Activated CD8-positive, alpha-beta T cell treated with anti-CD3 and anti-CD28 coated beads for 36 hours (primary cell): ENCODE measurements at regions not wholly inside any gene's neighbourhood (a gene's known extent, or its start where the extent isn't known, plus 50 kb on each side); places are given as distances from the start of the nearest gene placed in this dataset.

Experiments
- ATAC-seq: fragments of 200-7000 bp; cut with Tn5 transposase; one replicate; pipeline ENCODE4 v1.10.0; 2021; ENCODE audit warnings: mild to moderate bottlenecking, moderate library complexity
- CTCF ChIA-PET: fragments of 350-600 bp; sonication (Branson Sonifier 250); formaldehyde crosslinking; loops from one replicate; lab custom pipeline; 2021; ENCODE audit warnings: antibody characterized with exemption; lab: Charles Lee
- POLR2A ChIA-PET: fragments of 350-600 bp; sonication (Branson Sonifier 250); formaldehyde crosslinking; loops from one replicate; lab custom pipeline; 2021; ENCODE audit warnings: antibody characterized with exemption; lab: Charles Lee
- DNase-seq: peaks from one replicate; pipeline ENCODE4 v3.0.0-alpha.2; 2020
- H3K27ac Mint-ChIP-seq: one replicate; pipeline ENCODE4 v1.8.0; 2021; ENCODE audit warnings: mild to moderate bottlenecking, mixed read lengths
- H3K27me3 Mint-ChIP-seq: one replicate; pipeline ENCODE4 v1.8.0; 2021; ENCODE audit warnings: mixed read lengths
- H3K36me3 Mint-ChIP-seq: one replicate; pipeline ENCODE4 v1.8.0; 2021; ENCODE audit warnings: low read depth, mixed read lengths
- H3K4me1 Mint-ChIP-seq: one replicate; pipeline ENCODE4 v1.8.0; 2021; ENCODE audit warnings: low read depth, mixed read lengths
- H3K4me3 Mint-ChIP-seq: one replicate; pipeline ENCODE4 v1.8.0; 2021; ENCODE audit warnings: mild to moderate bottlenecking, moderate library complexity, mixed read lengths
- H3K9me3 Mint-ChIP-seq: one replicate; pipeline ENCODE4 v1.8.0; 2021; ENCODE audit warnings: mixed read lengths
- intact Hi-C: fragments of 100-400 bp; cut with micrococcal nuclease; formaldehyde crosslinking; loops from one replicate; pipeline ENCODE4 v1.10.0; 2022
- TF ChIP-seq, protein P1 (sequence below): fragments of 200-600 bp; IDR thresholded peaks from one replicate; pipeline ENCODE4 v1.8.0; 2022; ENCODE audit warnings: antibody characterized with exemption, mild to moderate bottlenecking

DNA sequence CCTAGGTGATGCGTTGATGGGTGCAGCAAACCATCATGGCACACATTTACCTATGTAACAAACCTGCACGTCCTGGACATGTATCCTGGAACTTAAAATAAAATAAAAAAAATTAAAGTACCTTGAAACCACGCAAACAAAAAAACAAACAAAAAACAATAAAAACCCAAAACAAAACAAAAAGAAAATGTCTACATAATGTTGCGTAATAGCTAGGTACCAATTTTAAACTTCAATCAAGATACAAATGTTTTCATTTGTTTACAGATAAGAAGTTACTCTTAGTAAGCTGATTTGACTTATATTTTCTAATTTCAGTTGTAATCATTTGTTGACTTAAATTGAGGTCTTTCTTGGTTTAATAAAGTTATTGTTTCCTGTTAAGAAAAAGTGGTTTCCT lies 349.6 kb upstream of the KCNMB2 start:
- ATAC-seq (no peak), DNase-seq (no peak)
- TF ChIP-seq, protein P1, sequence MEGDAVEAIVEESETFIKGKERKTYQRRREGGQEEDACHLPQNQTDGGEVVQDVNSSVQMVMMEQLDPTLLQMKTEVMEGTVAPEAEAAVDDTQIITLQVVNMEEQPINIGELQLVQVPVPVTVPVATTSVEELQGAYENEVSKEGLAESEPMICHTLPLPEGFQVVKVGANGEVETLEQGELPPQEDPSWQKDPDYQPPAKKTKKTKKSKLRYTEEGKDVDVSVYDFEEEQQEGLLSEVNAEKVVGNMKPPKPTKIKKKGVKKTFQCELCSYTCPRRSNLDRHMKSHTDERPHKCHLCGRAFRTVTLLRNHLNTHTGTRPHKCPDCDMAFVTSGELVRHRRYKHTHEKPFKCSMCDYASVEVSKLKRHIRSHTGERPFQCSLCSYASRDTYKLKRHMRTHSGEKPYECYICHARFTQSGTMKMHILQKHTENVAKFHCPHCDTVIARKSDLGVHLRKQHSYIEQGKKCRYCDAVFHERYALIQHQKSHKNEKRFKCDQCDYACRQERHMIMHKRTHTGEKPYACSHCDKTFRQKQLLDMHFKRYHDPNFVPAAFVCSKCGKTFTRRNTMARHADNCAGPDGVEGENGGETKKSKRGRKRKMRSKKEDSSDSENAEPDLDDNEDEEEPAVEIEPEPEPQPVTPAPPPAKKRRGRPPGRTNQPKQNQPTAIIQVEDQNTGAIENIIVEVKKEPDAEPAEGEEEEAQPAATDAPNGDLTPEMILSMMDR: no peak
- POLR2A ChIA-PET: no interaction called here
- Mint-ChIP-seq H3K27ac (no peak overlapping the region), H3K9me3 (no peaks in the 10 kb centered on the region), H3K4me1 (no peaks in the 10 kb centered on the region), H3K4me3 (no peak overlapping the region), H3K36me3 (no peaks in the 10 kb centered on the region), H3K27me3 (no peaks in the 10 kb centered on the region)
- intact Hi-C loops: no loop called here
- CTCF ChIA-PET: no interaction called here

DNA sequence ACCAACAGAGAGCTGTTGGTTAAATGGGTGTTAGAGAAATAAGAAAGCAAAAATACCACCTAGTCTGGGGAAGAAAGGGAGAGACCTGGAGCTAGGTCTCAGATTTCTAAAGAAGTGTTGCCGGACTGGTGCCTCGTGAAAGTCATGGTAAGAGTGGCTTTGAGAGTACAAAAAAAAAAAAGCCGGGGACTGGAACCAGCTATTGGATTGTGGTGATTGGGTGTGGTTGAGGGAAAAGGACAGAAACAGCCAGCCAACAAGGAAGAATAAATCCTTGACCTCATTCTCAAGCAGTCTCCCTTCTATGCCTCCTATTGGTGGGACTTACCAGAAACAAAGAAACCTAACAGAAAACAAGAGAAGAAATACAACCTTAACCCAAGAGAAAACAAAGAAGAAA lies 346.4 kb upstream of the KCNMB2 start:
- Mint-ChIP-seq H3K4me3 (no peak overlapping the region), H3K36me3 (no peaks in the 10 kb centered on the region), H3K27ac (no peak overlapping the region), H3K9me3 (no peaks in the 10 kb centered on the region), H3K4me1 (peaks cover 4% of the 10 kb centered on the region), H3K27me3 (no peaks in the 10 kb centered on the region)
- TF ChIP-seq, protein P1: no peak
- POLR2A ChIA-PET: no interaction called here
- DNase-seq (no peak), ATAC-seq (no peak)
- CTCF ChIA-PET: no interaction called here
- intact Hi-C loops: no loop called here

DNA sequence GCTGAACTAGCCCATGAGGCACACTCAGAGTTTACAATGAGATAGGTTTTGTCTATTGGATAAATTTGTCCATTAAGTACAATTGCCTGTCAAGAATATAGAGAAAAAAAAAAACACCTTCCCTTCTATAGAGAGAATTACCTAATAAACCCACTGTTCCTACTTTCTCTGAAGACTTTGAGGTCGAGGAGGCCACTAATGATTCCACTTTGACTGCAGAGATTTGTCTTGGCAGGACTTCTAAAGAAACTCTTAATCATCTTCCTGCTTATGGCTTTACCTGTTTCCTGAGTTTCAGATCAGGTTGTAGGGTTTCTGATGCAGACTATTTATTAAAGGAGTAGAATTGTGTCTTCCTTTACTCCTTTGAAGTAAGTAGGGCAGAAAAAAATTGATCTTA lies 342.4 kb upstream of the KCNMB2 start:
- intact Hi-C loops: no loop called here
- ATAC-seq (no peak), DNase-seq (no peak)
- Mint-ChIP-seq H3K4me3 (no peak overlapping the region), H3K27me3 (no peaks in the 10 kb centered on the region), H3K36me3 (no peaks in the 10 kb centered on the region), H3K4me1 (peaks cover 4% of the 10 kb centered on the region), H3K27ac (no peak overlapping the region), H3K9me3 (no peaks in the 10 kb centered on the region)
- POLR2A ChIA-PET: no interaction called here
- TF ChIP-seq, protein P1: no peak
- CTCF ChIA-PET: no interaction called here

DNA sequence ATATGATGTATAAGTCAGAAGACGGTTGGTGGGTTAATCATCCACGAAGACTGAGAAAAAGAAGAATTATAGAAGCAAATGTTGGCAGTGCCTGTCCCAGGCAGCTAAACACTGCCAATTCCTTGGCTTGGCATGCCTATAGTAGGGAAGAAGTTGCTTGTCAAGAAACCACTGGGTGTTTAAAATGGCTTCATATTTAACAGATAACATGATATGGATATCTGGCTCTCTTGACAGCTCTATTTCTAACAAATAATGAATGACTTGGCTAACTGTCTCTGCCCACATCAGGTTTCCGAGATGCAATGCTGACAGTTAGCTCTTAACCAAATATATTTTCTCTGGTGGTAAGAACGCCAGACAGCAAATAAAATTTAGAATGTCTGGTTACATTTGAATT lies 341.7 kb upstream of the KCNMB2 start:
- intact Hi-C loops: no loop called here
- TF ChIP-seq, protein P1: no peak
- Mint-ChIP-seq H3K9me3 (no peaks in the 10 kb centered on the region), H3K27me3 (no peaks in the 10 kb centered on the region), H3K4me3 (no peak overlapping the region), H3K27ac (no peak overlapping the region), H3K4me1 (peaks cover 4% of the 10 kb centered on the region), H3K36me3 (no peaks in the 10 kb centered on the region)
- ATAC-seq (no peak), DNase-seq (no peak)
- ChIA-PET CTCF (no interaction called here), POLR2A (no interaction called here)

DNA sequence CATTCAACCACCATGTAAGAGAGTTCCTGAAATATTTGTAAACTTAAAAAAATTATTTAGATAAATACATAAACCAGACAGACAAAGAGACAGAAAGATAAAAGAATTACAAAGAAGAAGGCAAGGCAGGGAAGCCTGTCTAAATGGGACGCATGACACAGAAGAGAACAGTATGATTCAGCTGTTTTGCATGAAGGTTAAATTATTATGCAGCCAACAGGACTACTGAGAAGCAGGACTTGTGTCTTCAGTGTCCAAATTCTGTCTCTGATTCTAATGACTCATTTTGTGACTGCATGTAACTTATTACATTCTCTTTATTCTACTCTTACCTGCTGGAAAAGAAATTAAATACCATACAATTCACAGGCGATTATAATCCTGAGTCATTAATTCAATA lies 340.4 kb upstream of the KCNMB2 start:
- ChIA-PET POLR2A (no interaction called here), CTCF (no interaction called here)
- Mint-ChIP-seq H3K27ac (no peak overlapping the region), H3K27me3 (no peaks in the 10 kb centered on the region), H3K4me1 (peaks cover 4% of the 10 kb centered on the region), H3K9me3 (no peaks in the 10 kb centered on the region), H3K36me3 (no peaks in the 10 kb centered on the region), H3K4me3 (no peak overlapping the region)
- intact Hi-C loops: no loop called here
- ATAC-seq (no peak), DNase-seq (no peak)
- TF ChIP-seq, protein P1: no peak
